ENCODE measurements at regions not wholly inside any gene's neighbourhood (a gene's known extent, or its start where the extent isn't known, plus 50 kb on each side); places are given as distances from the start of the nearest gene placed in this dataset.

DNA sequence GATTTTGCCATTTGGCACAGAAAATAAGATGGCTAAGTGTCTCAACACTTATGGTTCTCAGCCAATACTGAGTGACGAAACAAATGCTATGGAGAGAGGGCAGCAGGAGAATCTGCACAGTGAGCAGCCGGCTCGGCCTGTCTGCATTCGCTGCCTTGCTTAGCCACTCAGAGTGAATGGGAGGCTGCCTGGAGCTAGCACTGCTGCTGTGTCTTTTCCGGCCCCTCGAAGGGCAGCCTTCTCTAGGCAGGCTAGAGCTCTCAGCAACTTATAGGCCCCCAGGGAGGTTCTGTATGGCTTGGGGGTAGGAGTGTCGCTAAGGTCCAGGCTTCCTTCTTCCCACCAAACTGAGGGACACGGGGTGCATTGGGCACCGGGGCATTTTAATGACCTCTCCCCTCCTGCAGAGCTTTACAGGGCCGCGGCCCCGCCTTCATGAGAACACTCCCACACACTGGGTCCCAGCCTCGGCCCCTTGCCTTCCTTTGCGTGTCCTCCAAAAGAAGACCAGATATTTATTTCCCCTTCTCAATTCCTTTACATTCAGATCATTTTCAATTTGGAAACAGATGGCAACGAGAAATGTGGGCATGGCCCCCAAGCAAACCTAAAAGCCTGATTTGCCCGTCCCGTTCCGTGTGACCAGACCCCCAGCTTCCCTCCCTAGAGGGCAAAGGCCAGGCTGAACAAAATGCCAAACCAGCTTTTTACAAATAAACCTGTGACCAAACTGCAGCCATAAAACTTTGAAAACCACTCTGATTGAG lies 670.9 kb downstream of the TOX3 start:
- in situ Hi-C loops (cut with HindIII; ENCODE audit: low pct_unique_long_range_greater_than_20kb, low sequenced_read_pairs) = no loop called here
- DNase-seq (ENCODE audit: low read depth, low spot score) = no peak

DNA sequence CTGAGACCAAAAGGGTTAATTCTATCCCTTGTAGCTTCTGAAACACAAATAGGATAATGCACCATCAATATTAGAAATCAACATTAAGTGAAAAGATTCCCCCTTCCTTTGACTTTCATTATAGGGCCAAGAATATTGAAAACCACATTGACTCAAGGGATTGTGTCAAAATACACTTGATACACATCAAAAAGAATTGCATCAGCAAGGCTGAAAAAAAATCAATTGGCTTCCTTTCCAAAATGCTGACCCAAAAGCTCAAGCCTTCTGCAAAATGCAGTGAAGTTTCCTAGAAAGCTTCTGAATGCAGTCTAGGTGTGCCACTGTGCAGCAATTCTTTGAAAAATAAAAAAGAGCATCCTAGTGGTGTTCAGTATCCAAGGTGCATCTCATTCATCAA lies 674.4 kb downstream of the TOX3 start:
- in situ Hi-C loops (cut with HindIII; ENCODE audit: low pct_unique_long_range_greater_than_20kb, low sequenced_read_pairs) = no loop called here

DNA sequence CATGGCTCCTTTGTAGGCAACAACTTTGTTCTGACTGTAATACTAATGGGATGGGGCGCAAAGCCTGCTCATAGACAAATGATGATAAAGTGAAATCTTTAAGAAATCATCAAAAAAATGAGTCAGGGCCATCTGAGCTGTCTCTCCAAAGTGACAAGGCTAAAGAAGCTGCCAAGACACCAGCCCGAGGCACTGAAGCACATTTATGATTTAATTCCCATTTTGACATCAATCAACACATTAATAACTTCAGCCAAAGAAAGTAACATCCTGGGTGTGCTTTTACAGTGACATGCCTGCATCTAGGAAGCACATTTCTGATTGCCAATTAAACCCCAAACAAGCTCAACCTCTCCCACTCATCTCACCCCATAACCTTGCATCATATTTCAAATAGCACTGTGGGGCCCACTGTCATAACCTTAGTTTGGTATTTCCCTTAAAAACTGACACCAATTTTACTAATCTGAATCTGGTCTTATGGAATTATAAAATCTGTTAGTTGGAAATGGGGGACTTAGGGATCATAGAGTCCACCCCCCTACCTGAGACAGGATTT lies 676.6 kb downstream of the TOX3 start:
- no peak for DNase-seq (ENCODE audit: low read depth, low spot score)
- in situ Hi-C loops (cut with HindIII; ENCODE audit: low pct_unique_long_range_greater_than_20kb, low sequenced_read_pairs) = no loop called here

More for the DNA sequence above, 674.4 kb downstream of the TOX3 start:
- DNase-seq (ENCODE audit: low read depth, low spot score) = no peak

DNA sequence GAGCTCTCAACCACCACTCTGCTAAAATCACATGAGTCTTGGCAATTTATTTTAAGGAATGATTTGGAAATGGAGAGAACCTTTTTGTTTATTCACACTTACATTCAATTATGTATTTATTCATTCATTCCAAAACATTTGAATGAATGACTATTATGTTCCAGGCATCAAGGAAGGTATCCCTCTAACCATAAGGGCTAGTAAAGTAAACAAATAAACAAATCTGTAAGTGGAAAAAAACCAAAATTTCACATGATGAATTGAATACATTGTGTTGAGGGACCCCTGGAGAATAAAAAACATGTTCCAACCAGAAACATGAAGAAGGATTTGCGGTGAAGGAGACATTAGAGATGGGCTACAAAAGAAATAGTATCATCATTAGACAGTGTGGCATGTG lies 677.8 kb downstream of the TOX3 start:
- in situ Hi-C loops (cut with HindIII; ENCODE audit: low pct_unique_long_range_greater_than_20kb, low sequenced_read_pairs) = no loop called here
- DNase-seq (ENCODE audit: low read depth, low spot score) = no peak

DNA sequence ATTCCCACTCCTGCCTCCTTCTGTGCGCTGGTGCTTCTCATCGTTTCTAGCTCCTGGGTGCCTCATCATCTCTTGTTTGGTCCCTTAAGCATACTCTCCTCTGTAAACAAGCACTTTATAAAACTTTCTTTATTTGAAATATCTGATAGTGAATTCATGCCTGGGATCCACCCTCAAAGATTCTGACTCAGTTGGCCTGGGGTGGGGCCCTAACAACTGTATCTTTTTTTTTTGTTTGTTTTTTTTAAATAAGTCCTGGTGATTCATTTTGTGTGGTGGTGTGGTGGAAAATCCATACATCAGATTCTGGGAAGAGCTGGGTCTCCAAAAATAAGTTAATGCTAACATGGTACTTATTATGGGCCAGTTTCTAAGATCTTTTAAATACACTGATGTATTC lies 678.3 kb downstream of the TOX3 start:
- in situ Hi-C loops (cut with HindIII; ENCODE audit: low pct_unique_long_range_greater_than_20kb, low sequenced_read_pairs) = no loop called here
- no peak for DNase-seq (ENCODE audit: low read depth, low spot score)

DNA sequence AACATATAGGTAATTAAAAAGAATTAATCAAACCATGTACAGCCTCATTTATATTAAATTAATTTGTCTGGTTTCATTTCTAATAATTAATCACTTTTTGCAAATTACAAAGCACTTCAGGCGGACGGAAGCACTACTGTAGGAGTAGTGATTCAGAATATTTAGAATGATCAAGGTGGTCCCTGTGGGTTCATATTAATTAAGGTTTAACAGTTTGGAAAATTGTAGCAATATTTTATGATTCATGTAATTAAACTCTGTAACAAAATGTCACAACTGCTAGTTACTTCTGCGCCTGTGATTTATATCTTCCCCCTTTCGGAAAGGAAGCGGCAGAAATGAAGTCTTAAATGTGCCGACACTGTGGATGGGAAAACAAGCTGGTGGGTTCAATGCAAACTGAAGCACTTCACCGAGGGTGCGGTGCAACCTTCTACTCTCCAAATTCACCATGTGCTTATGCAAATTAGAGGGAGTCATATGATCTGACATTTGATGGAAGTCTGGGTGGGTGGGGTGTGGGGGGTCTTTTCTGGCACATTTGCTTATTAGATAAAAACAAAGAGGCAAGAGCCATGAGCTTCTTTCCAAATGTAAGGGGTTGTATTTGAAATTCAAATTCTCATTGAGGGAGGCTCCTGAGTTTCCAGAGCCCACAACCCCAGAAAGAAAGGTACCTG lies 679.4 kb downstream of the TOX3 start:
- DNase-seq (ENCODE audit: low read depth, low spot score) = no peak
- in situ Hi-C loops (cut with HindIII; ENCODE audit: low pct_unique_long_range_greater_than_20kb, low sequenced_read_pairs) = no loop called here

DNA sequence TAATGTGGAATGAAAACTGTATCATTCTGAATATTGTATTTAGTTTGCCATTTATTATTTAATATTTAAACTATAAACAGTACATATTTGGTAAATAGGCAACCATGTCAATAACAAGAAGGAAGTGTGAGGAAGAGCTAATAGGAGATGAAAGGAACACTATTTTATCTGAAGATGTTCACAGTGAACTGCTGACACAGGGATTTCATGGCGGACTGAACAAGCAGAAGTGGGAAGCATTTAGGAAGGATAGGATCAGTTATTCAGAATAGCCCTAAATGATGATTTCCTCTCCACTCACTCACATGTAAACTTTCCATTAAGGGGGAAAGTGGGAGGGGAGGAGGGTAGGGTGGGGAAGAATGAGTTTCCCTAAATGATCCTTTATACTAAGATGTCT lies 682.4 kb downstream of the TOX3 start:
- in situ Hi-C loops (cut with HindIII; ENCODE audit: low pct_unique_long_range_greater_than_20kb, low sequenced_read_pairs) = no loop called here
- DNase-seq (ENCODE audit: low read depth, low spot score) = no peak

DNA sequence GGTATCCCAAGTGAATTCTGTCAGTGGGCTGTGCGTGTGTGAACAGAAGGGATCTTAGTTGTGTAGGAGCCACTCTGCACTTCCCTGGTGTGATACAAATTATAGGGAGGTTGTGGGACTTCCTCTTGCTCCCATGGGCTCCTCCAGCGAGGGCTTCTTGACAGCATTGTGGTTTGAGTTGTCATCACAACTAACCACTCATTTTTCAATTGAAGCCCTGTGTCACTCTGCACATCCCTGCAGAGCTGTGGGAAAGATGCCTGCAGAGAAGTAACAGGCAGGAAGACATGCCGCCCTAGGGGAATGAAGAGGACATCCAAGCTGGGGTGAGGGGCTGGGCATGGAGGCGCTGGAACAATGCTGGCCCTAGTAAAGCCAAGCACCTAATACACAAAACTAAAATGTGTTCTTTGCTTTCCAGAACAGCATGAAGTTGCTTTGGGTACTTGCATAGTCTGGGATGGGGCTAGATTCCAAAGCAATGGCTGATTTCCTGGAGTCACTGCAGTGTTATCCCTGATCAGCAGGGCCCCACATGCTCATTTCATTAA lies 692.5 kb downstream of the TOX3 start:
- in situ Hi-C loops (cut with HindIII; ENCODE audit: low pct_unique_long_range_greater_than_20kb, low sequenced_read_pairs) = no loop called here
- no peak for DNase-seq (ENCODE audit: low read depth, low spot score)

DNA sequence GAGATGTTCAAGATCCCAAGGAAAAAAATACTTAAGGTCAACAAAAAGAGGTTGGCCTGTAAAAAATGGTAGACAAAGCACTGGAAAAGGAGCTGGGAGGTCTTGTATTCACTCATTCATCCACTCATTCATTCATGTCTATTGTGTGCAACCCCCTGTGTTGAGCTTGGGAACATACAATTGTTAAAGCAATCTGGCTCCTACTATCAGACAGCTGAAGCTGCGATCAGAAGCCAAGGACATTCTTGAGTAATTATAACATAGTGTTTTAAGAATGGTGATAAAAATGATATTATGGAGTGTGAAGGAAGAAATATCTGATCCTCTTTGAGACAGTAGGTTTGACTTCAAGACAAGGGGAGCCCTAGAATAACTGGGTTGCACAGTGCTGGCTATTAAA lies 693.4 kb downstream of the TOX3 start:
- DNase-seq (ENCODE audit: low read depth, low spot score) = no peak
- in situ Hi-C loops (cut with HindIII; ENCODE audit: low pct_unique_long_range_greater_than_20kb, low sequenced_read_pairs) = no loop called here

DNA sequence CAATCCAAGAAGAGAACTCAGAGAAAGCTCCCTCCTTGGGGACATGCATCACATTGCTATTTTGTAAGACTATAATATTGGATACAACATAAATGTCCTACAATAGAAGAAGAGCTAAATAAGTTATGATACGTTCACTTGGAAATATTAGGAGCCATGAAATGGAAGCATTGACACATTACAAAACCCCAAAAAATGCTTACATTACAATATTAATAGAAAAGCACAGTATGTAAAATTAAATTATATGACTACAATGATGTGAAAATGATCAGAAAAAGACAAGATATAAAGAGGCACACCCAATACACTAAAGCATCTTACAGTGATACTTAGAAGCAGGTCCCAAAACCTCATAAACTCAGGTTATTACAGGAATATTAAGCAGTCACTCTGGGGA lies 694.1 kb downstream of the TOX3 start:
- in situ Hi-C loops (cut with HindIII; ENCODE audit: low pct_unique_long_range_greater_than_20kb, low sequenced_read_pairs) = no loop called here
- DNase-seq (ENCODE audit: low read depth, low spot score) = no peak

DNA sequence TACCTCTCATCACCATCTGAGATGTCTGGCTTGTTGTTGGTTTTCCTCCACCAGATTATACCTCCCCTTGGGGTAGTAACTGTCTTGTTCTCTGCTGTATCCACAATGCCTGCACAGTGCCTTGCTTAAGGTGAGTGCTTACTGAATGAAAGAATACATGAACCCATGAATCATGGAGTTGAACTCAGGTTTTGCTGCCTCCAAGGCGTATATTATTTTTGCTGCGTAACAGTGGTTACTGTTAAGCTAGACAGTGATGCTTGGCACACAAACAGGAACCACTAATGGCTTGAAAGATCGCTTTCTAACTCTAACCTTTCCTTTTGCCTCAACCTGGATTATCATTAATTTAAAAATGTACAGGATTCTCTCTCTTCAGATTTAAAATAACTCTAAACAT lies 695.8 kb downstream of the TOX3 start:
- in situ Hi-C loops (cut with HindIII; ENCODE audit: low pct_unique_long_range_greater_than_20kb, low sequenced_read_pairs) = no loop called here

DNA sequence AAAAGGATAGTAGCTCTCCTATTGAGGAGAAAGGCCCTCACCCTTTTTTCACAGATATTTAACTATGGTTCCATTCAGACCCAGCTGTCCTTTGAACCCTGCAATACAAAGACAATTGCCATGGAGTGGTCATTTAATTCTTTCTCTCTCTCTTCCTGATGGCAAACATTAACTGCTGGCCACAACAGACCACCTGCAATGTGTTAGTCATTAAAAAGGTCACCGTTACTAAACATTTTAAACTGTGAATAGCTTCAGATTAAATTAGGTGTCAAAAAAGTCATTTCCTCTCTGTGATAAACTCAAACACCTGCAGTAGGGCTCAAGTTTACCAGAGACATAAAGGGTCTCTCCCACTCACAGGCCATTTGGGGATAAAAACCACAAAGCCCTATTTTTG lies 697.2 kb downstream of the TOX3 start:
- DNase-seq (ENCODE audit: low read depth, low spot score) = no peak
- in situ Hi-C loops (cut with HindIII; ENCODE audit: low pct_unique_long_range_greater_than_20kb, low sequenced_read_pairs) = no loop called here

More for the DNA sequence above, 695.8 kb downstream of the TOX3 start:
- DNase-seq (ENCODE audit: low read depth, low spot score) = no peak

DNA sequence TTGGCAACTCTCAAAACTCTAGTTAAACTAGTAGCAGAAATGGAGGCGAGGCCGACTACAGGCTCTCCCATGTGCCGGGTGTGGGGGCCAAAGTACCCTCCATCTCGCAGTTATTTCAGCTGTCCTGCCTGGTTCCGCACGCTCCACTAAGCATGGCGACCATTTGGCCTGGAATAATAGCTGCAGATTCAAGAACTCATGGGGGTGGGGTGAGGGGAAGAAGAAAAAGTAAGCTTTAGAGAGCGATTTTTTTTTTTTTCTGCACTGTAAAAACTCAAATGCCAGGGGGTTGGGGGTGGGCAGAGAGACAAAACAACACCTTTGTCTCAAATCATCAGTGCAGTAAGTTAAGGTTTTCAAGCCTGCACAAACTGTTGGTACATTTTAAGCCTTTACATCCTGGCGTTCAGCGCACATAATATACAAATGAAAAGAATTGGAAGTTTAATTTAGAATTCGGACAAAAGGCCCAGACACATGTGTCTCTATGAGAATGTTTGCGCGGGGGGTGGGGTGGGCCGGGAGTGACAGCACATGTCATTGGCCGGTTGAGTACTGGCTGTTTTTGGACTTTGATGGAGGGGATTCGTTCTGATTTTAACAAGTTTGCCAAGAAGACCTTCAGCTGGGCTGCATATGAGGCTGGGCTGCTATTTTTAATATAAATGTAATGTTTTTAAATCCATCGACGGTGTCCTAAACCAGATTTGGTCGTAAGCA lies 694.7 kb upstream of the SALL1 start:
- in situ Hi-C loops (cut with HindIII; ENCODE audit: low pct_unique_long_range_greater_than_20kb, low sequenced_read_pairs) = no loop called here
- DNase-seq (ENCODE audit: low read depth, low spot score) = no peak

DNA sequence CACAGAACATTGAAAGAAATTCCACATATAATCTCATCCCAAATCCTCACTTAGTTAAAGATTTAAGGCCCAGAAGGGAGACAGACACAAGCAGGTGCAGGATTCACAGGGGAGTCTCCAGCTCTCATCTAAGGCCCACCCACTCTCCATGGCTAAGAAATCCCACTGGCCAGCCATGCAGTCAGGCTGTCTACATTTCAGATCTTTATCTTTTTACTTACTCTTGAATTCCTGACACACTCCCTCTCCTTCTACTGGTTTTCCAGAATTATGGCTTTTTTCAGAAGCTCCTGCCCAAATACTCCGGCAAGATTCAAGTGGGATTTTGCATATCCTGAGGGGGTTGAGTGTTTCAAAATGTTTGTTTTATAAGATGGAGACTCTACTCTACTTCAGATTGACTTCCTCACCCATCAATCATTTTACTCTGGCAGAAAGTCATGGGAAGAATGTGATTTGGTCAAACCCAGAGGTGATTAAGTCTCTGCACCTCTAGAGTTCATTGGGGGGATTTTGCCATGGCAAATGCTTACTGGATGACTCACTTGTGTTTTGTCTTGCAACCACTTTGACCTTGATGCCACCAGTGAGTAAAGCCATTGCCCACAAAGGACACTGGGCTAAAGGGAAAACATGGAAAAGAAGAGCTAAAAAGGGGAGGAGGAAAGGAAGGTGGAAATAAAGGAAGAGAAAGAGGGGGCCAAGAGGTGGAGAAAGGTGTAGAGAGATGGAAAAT lies 688.8 kb upstream of the SALL1 start:
- in situ Hi-C loops (cut with HindIII; ENCODE audit: low pct_unique_long_range_greater_than_20kb, low sequenced_read_pairs) = no loop called here
- no peak for DNase-seq (ENCODE audit: low read depth, low spot score)

DNA sequence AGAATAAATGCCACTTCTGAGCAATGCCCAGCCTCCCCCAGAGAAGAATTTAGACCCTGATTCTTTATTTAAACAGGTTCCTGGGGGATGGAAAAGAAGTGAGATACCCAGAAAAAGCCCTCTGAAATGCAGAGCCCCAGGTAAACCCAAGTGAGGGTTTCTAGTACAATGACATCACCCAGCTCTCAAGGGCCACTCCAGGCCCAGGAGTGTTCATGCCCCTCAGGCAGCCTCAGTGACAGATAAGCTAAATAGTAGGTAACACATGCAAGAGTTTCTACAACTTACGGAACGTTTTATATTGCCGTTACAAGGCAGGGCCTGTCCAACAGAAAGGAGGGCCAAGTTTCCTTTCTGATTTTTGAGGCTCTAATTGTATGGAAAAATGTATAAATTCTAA lies 683.7 kb upstream of the SALL1 start:
- in situ Hi-C loops (cut with HindIII; ENCODE audit: low pct_unique_long_range_greater_than_20kb, low sequenced_read_pairs) = no loop called here
- no peak for DNase-seq (ENCODE audit: low read depth, low spot score)

DNA sequence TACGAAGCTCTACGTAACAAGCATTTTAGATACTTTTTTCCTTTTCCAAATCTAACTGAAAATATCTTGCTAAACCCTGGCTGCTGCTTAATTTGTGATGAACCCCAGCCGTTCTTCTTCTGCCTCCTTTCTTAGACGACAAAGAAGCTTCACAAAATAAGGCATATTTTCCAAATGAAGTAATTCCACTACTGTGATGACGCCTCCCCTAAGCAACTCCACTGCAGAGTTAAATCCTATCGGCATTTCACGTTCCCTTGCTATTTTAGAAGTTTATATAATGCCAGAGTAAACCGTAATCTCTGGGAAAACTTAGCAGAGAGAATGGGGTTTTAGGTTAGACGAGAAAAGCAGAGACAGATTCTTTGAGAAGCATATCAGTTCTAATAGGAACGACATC lies 683.1 kb upstream of the SALL1 start:
- in situ Hi-C loops (cut with HindIII; ENCODE audit: low pct_unique_long_range_greater_than_20kb, low sequenced_read_pairs) = no loop called here
- DNase-seq (ENCODE audit: low read depth, low spot score) = no peak

DNA sequence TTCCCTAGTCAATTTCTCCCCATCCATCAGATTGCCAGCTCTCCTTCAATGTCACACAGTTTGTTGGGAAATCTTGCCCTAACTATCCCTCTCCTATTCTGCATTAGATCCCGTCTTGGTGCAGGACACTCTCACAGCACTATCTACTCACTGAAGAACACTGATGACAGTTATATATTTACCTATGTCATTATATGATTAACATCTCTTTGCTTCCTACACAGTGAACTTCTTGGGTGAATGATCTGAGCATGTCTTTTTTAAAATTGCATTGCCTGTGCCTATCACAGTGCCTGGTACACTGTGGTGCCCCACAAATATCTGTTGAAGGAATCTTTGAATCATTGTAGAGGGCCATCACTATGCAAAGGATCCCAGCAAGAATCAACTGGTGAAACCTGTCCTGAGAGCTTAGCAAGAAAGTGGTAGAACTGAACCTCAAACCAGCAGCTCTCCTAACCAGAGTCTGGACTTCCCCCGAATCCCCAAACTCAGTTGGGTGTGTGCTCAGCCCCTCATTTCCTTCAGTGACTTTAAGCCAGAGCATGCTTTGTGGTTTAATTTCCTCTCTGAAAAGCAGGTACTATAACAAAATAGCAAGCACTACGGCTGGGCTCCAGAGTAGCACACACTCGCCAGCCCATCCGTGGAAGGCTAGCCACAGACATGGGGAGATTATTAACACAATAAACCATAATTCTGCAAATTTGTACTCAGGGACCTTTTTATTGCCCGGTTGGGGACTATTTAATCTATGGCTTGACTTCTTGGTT lies 680.7 kb upstream of the SALL1 start:
- DNase-seq (ENCODE audit: low read depth, low spot score) = no peak
- in situ Hi-C loops (cut with HindIII; ENCODE audit: low pct_unique_long_range_greater_than_20kb, low sequenced_read_pairs) = no loop called here
